Stimulated activated CD4-positive, alpha-beta T cell treated with anti-CD3 and anti-CD28 coated beads, TNF-alpha, amount 100 ng/mL, for 48 hours (primary cell): ENCODE measurements at regions not wholly inside any gene's neighbourhood (a gene's known extent, or its start where the extent isn't known, plus 50 kb on each side); places are given as distances from the start of the nearest gene placed in this dataset.
"Not testable (repeated sequence)": the region's sequence is repeated elsewhere in the genome, so short reads cannot be mapped to it uniquely, and the experiment has no call there.

Experiments used
- DNase-seq, 3 donors: peaks; one replicate each; pipeline ENCODE4 v3.0.0-alpha.2; 2020; ENCODE audit warnings: low read depth in 3 of 3

GRCh38 chr7:125257617-125258016 is 328.0 kb upstream of the POT1 start:
- no peak for DNase-seq

GRCh38 chr7:125256446-125256845 is 326.8 kb upstream of the POT1 start:
- DNase-seq, result no peak

DNA sequence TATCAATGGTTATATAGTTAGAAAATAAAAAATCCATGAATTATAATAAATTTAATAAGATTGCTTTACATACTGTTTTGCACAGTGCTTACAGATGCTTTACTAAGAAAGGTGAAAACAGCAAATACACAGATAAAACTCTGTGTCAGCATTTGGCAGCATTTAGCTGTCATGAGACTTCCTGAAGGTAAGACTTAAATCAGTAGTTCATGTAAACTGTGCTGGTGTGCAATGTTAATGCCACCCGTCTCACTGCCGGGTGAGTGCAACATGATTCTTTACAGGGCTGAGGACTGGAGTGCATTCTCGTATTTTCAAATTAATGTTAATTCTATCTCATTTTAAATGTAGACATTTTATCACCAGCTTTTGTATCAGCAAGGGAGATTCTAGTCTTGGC is 326.2 kb upstream of the POT1 start:
- no peak for DNase-seq

DNA sequence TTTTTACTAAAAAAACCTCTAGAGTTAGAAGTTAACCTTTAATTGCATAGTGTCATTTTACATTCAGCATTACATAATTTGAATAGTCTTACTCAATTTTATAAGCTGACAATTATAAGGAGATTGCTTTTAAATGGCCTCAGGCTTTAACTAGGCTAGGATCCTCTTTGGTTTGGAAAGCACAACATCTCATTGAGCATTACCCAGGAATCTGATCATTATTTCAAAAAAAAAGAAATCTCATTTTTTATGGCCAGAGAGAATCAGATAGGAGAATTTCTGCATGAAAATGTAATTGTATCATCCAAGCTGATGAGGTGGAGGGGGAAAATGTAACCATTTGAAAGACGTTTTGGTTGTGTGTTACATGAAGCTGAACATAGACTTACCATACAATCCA is 324.9 kb upstream of the POT1 start:
- no peak for DNase-seq

GRCh38 chr7:125253452-125254190 is 324.0 kb upstream of the POT1 start:
- no peak for DNase-seq

DNA sequence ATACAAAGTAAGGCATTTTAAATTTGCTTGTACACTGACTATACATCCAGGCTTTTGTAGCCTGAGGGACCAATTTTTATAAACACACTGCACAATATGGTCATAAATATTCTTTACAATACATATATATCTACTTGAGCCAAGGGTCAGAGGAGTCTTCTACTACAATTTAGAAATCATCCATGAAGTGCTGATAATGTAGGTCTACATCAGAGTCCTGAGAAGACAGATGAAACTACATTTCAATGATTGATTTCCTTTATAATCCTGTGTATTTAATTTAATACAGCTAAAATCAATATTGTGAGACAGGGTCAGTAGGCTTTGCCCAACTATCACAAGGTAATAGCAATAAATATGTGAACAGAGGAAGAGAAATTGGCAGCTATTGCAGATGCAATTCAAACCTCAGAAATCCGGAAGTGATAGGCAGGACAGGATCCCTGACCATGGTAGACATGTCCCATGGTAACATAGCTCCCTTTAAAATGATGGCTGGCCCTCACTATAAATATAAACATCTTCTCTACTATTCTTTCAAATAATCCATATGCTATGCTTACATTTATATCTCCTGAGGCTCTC is 318.0 kb upstream of the POT1 start:
- no peak for DNase-seq

GRCh38 chr7:125246706-125247105 is 317.1 kb upstream of the POT1 start:
- DNase-seq, result no peak

- no peak for DNase-seq
Measured at GRCh38 chr7:125241548-125241947, 311.9 kb upstream of the POT1 start.

DNA sequence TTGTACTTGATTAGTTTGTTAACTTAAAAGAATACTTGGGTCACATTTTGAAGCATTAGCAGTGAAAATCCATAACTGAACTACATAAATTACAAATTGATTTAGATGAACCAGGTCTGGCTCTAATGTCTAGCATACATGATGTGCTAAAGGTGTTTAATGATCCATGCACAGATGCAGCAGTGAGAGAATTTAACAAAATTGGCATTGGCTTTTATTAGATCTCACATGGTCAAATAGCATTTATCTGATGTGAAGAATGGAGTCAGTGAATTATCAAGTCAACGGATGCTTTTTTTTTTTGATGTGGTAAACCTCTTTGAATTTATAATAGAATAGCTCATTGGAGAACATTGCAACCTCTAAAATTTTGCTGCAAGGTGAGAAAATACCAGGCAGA is 293.0 kb upstream of the POT1 start:
- no peak for DNase-seq

DNA sequence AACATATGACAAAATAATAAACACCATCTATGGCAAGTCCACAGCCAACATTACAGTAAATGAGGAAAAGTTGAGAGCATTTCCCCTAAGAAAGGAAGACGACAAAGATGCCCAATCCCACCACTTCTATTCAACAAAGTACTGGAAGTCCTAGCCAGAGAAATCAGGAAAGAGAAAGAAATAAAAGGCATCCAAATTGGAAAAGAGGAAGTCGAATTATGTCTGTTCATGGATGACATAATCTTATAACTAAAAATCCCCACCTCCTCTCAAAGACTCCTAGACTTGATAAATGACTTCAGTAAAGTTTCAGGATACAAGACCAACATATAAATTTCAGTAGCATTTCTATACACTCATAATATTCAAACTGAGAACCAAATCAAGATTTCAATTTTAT is 288.5 kb upstream of the POT1 start:
- no peak for DNase-seq

DNA sequence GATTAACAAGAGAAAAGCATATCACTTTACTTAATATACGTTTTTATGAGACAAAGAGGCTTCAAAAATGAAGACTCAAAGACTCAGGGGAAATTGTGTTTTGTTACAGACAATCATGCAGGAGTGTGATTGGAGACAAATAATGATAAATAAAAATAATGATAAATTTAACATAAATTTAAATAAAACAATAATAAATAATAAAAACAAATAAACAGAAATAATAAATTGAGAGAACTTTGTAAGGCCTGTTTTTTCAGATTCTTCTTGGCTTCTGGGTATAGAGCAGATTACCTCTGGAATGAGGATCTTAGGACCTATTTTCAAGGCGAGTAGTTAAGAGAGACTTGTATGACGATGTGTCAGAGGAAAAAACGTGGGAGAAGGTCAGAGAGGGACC is 271.4 kb upstream of the POT1 start:
- no peak for DNase-seq

DNA sequence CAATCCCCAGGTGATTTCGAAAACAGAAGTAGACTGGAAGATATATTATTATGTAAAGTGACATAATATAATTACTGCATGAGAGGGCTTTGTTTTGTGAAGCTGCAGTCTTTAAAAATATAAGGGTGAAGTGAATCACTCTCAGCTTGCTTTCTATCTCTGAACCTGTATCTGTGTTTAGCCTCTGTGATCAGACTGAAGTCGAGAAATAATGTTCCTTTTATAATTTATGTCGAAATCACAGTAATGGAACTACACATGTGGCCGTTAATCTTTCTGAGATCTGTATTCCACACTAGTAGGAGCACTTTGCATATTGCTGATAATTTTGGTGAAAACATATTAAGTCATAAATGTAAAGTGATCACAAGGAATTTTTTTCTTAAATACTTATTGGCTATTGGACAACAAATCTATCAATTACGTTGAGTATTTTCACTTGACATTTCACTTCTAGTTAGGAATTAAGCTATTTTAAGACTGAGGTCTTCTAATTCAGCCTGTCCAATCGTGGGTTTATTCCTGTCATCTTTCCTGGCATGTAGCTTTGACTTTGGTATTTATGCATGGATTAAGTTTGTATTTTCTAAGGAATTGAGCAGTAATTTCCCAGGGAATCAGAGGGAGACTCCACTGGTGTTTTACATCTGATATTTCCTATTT is 268.2 kb upstream of the POT1 start:
- no peak for DNase-seq

GRCh38 chr7:125195156-125195555 is 265.5 kb upstream of the POT1 start:
- no peak for DNase-seq

DNA sequence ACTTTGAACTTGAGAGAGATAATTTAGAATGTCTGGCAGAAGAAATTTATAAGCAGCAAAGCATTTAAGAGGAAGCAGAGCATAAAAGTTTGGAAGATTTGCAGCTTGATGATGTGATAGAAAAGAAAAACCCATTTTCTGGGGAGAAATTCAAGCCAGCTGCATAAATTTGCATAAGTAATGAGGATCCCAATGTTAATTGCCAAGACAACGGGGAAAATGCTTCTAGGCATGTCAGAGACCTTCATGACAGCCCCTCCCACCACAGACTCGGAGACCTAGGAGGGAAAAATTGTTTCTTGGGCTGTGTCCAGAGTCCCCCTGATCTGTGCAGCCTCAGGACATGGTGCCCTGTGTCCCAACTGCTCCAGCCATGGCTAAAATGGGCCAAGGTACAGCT is 263.6 kb upstream of the POT1 start:
- DNase-seq, result no peak

GRCh38 chr7:125184801-125185200 is 255.2 kb upstream of the POT1 start:
- DNase-seq, result no peak

- DNase-seq, result not testable (repeated sequence)
Measured at GRCh38 chr7:125181569-125182267, 252.1 kb upstream of the POT1 start.

GRCh38 chr7:125173571-125173970 is 243.9 kb upstream of the POT1 start:
- DNase-seq, result no peak

DNA sequence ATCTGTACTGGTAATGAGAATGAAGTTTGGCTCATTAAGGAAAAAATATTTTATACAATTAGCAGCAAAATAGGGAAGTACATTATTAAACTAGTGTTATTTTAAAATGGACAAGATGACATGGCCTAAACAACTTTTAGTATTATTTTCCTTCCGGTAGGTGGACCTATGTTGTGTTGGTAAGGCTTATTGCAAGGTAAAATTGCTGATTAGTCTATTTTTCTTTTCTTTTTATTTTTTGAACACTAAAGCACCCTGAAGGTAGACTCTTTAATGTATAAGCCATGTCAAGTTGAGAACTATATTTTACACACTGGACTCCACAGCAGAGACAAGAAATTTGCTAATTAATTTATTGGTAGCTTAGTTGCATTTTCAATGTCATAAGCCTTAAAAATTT is 239.5 kb upstream of the POT1 start:
- DNase-seq, result no peak

GRCh38 chr7:125154930-125155329 is 225.3 kb upstream of the POT1 start:
- no peak for DNase-seq

GRCh38 chr7:125149151-125149550 is 219.5 kb upstream of the POT1 start:
- DNase-seq, result no peak

DNA sequence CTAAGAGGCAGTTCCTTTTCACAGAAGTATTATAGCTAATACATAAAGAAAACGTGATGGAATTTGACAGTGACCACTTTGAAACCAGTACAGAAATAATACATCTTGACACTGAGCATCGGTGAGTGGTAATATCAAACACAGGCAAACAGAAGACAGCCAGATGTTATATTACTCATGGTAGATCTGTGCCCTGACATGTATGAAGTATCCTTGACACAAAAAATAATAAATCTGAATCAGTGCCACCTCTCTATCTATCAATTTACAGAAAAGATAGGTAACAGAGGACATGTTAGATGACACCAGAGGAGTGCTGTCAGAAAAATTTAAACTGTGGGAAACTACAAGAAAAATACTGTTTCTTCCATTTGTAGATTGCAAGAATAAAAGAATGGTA is 217.4 kb upstream of the POT1 start:
- no peak for DNase-seq

GRCh38 chr7:125136755-125137532 is 207.3 kb upstream of the POT1 start:
- no peak for DNase-seq
